Stomach (tissue), 8 donors: ENCODE measurements at regions not wholly inside any gene's neighbourhood (a gene's known extent, or its start where the extent isn't known, plus 50 kb on each side); places are given as distances from the start of the nearest gene placed in this dataset.

ENCODE experiments used
- DNase-seq, 2 donors: peaks; one replicate each; pipeline versions ENCODE4 v3.0.0 to v3.0.0-alpha.2; 2013 to 2019
- H3K27ac ChIP-seq, 5 donors: fragments of 200-600 bp in 4 of 5; sonication (generic) in 4 of 5; one replicate each; pipeline ENCODE4 v1.5.1; 2013 to 2019; ENCODE audit warnings: mild to moderate bottlenecking in 1 of 5, moderate library complexity in 1 of 5
- H3K27me3 ChIP-seq, 3 donors: fragments of 200-600 bp; sonication (generic); one replicate each; pipeline ENCODE4 v1.5.1; 2017 to 2019; ENCODE audit warnings: mixed run types in 1 of 3
- H3K36me3 ChIP-seq, 4 donors: fragments of 200-600 bp; sonication (generic); 1 replicate in 3 of 4; 2 replicates in 1 of 4; pipeline ENCODE4 v1.5.1; 2016 to 2019
- H3K4me1 ChIP-seq, 4 donors: fragments of 200-600 bp; sonication (generic); one replicate each; pipeline ENCODE4 v1.5.1; 2016 to 2019
- H3K4me3 ChIP-seq, 4 donors: fragments of 200-600 bp; sonication (generic) in 3 of 4; one replicate each; pipeline ENCODE4 v1.5.1; 2016 to 2019; ENCODE audit warnings: mild to moderate bottlenecking in 1 of 4
- H3K9me3 ChIP-seq, 4 donors: fragments of 200-600 bp; sonication (generic); one replicate each; pipeline ENCODE4 v1.5.1; 2016 to 2019
- CTCF ChIP-seq, 7 experiments: fragments of 450-650 bp in 4 of 7; fragments of 200-600 bp in 3 of 7; sonication (generic) in 3 of 7; IDR thresholded peaks; one replicate each; pipeline ENCODE4 v1.5.1; 2016 to 2019; ENCODE audit warnings: antibody characterized with exemption in 7 of 7, control low read depth in 2 of 7, mild to moderate bottlenecking in 1 of 7
- EP300 ChIP-seq: sonication (generic); formaldehyde crosslinking; IDR thresholded peaks from one replicate; pipeline ENCODE4 v1.6.1; 2017; ENCODE audit warnings: antibody characterized with exemption
- POLR2A ChIP-seq, 4 donors: fragments of 450-650 bp; IDR thresholded peaks; one replicate each; pipeline ENCODE4 v1.6.1; 2016; ENCODE audit warnings: antibody characterized with exemption in 4 of 4, control low read depth in 2 of 4, mild to moderate bottlenecking in 1 of 4, moderate library complexity in 1 of 4
- POLR2AphosphoS5 ChIP-seq, 3 donors: sonication (generic); formaldehyde crosslinking; IDR thresholded peaks; one replicate each; pipeline ENCODE4 v1.6.1; 2016; ENCODE audit warnings: antibody characterized with exemption in 3 of 3
- WGBS, 5 donors: extraction: QIAGEN DNeasy Blood & Tissue Kit in 3 of 5; methylation state at CpG; one replicate each; pipeline versions ENCODE4 v1.1.5 to v1.1.7; 2013 to 2018; 5-methylcytosine and 5-hydroxymethylcytosine counted together
- intact Hi-C: fragments of 100-400 bp; cut with DNase I; formaldehyde crosslinking; loops from one replicate; pipeline ENCODE4 v1.15.1; 2023; ENCODE audit warnings: low total_unique reads
- donor health status: healthy with polysubstance abuse.
- donor health status: Bipolar disorder and iron deficiency.
- donor health status: healthy.

GRCh38 chr10:54961040-54961439 lies 160.0 kb upstream of the PCDH15 start:
- TF ChIP-seq CTCF (IDR thresholded peaks at IDR 0.05) (no peak), EP300 (no peak), POLR2AphosphoS5 (IDR thresholded peaks at IDR 0.05) (no peak), POLR2A (IDR thresholded peaks at IDR 0.05) (no peak)
- intact Hi-C loops: no loop called here
- H3K36me3 ChIP-seq: no peaks in the 10 kb centered on the region
- DNase-seq: no peak
- H3K27me3 ChIP-seq: no peaks in the 10 kb centered on the region
- H3K9me3 ChIP-seq: peaks cover 0 to 14% (median 5%) of the 10 kb centered on the region in 4 donors
- H3K4me1 ChIP-seq: no peaks in the 10 kb centered on the region
- no peak overlapping the region for H3K27ac ChIP-seq
- WGBS, 5 donors: 85 to 90% (median 86%) methylated on average over 4 of the region's 4 CpGs
- H3K4me3 ChIP-seq: no peak overlapping the region

- Histone ChIP-seq H3K4me3 (no peak overlapping the region), H3K4me1 (no peaks in the 10 kb centered on the region), H3K27ac (no peak overlapping the region), H3K36me3 (no peaks in the 10 kb centered on the region), H3K27me3 (no peaks in the 10 kb centered on the region), H3K9me3 (peaks cover 0 to 14% (median 5%) of the 10 kb centered on the region in 4 donors)
- no peak for TF ChIP-seq POLR2A (IDR thresholded peaks at IDR 0.05)
- TF ChIP-seq CTCF (IDR thresholded peaks at IDR 0.05): no peak
- TF ChIP-seq EP300: no peak
- 23 to 37% (median 31%) methylated on average over 1 of the region's 1 CpG for WGBS, 5 donors
- intact Hi-C loops: no loop called here
- no peak for DNase-seq
Observed at GRCh38 chr10:54958844-54959243, 157.8 kb upstream of the PCDH15 start.

DNA sequence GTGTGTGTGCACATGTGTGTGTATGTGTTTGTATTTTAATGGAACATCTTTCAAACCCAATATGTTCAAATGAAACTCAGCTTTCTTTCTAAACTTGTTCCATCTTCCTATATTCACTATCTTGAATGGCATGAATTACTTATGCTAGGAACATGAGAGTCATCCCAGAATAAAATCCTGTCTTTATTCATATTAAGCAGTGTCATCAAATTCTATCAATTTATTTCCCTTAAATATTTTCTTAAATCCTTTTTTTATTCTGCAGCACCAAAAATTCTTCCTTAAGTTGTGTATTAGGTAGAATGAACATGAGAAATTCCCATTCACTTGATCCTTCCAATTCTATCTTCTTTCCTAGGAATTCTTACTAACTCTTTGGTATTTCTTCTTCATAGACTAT lies 146.6 kb upstream of the PCDH15 start:
- intact Hi-C loops: no loop called here

GRCh38 chr10:54940418-54940817 lies 139.4 kb upstream of the PCDH15 start:
- Histone ChIP-seq H3K9me3 (no peaks in the 10 kb centered on the region), H3K4me3 (no peak overlapping the region), H3K27ac (no peak overlapping the region), H3K4me1 (no peaks in the 10 kb centered on the region), H3K27me3 (no peaks in the 10 kb centered on the region), H3K36me3 (no peaks in the 10 kb centered on the region)
- no peak for DNase-seq
- TF ChIP-seq POLR2A (IDR thresholded peaks at IDR 0.05): no peak
- TF ChIP-seq CTCF (IDR thresholded peaks at IDR 0.05): no peak
- no peak for TF ChIP-seq POLR2AphosphoS5 (IDR thresholded peaks at IDR 0.05)
- 94 to 98% (median 95%) methylated on average over 2 of the region's 2 CpGs for WGBS, 5 donors
- intact Hi-C loops: no loop called here

More for the DNA sequence above, 146.6 kb upstream of the PCDH15 start:
- no peaks in the 10 kb centered on the region for H3K27me3 ChIP-seq
- no peak for TF ChIP-seq POLR2AphosphoS5 (IDR thresholded peaks at IDR 0.05)
- no peak for TF ChIP-seq EP300
- no peak for TF ChIP-seq POLR2A (IDR thresholded peaks at IDR 0.05)
- no peak for TF ChIP-seq CTCF (IDR thresholded peaks at IDR 0.05)
- H3K4me1 ChIP-seq: no peaks in the 10 kb centered on the region
- no peaks in the 10 kb centered on the region for H3K36me3 ChIP-seq
- no peak overlapping the region for H3K4me3 ChIP-seq
- DNase-seq: no peak
- no peaks in the 10 kb centered on the region for H3K9me3 ChIP-seq
- H3K27ac ChIP-seq: no peak overlapping the region
